Mucosa of rectum (tissue), 2 donors: ENCODE measurements at regions not wholly inside any gene's neighbourhood (a gene's known extent, or its start where the extent isn't known, plus 50 kb on each side); places are given as distances from the start of the nearest gene placed in this dataset.
"Not testable (repeated sequence)": the region's sequence is repeated elsewhere in the genome, so short reads cannot be mapped to it uniquely, and the experiment has no call there.

Experiments used
- H3K27ac ChIP-seq, 2 donors: one replicate each; pipeline ENCODE4 v1.7.0; 2013; ENCODE audit warnings: inconsistent platforms in 2 of 2, low read depth in 2 of 2, low read length in 2 of 2
- H3K27me3 ChIP-seq, 2 donors: one replicate each; pipeline ENCODE4 v1.7.0; 2013; ENCODE audit warnings: low read length in 2 of 2; ENCODE audit not compliant: control insufficient read depth in 2 of 2, insufficient read depth in 2 of 2
- H3K36me3 ChIP-seq, 2 donors: one replicate each; pipeline ENCODE4 v1.7.0; 2013; ENCODE audit warnings: low read length in 2 of 2; ENCODE audit not compliant: control insufficient read depth in 2 of 2, insufficient read depth in 2 of 2
- H3K4me1 ChIP-seq, 2 donors: one replicate each; pipeline ENCODE4 v1.7.0; 2013; ENCODE audit warnings: low read length in 2 of 2, mild to moderate bottlenecking in 1 of 2; ENCODE audit not compliant: control insufficient read depth in 2 of 2, insufficient read depth in 2 of 2
- H3K4me3 ChIP-seq, 2 donors: one replicate each; pipeline ENCODE4 v1.7.0; 2013; ENCODE audit warnings: low read length in 2 of 2
- H3K9ac ChIP-seq, 2 donors: one replicate each; pipeline ENCODE4 v1.7.0; 2013; ENCODE audit warnings: low read length in 2 of 2, low read depth in 1 of 2, mild to moderate bottlenecking in 1 of 2
- H3K9me3 ChIP-seq, 2 donors: one replicate each; pipeline ENCODE4 v1.7.0; 2013; ENCODE audit warnings: low read length in 2 of 2; ENCODE audit not compliant: control insufficient read depth in 2 of 2
- donor health status: healthy.
- donor health status: Normal muscosa, but diverticular disease.

DNA sequence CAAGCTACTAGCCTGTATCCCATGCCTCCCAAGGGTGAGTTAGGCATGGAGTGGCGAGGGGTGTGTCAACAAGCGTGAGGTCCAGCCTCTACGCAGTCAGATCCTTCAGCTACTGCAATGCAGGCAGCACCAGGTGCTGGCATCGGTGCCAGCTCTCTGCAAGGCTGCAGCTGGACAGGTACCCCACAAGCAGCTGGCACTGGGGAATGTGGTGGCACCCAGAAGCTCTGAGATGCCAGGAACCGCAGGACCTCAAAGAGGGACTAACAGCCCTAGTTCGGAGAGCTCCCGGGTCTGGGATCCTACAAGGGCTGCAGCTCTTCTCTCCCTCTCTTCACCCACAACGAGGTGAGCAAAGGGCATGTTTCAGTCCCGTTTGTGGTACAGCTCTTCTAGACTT lies 974.5 kb downstream of the LTN1 start:
- Histone ChIP-seq H3K4me1 (no peaks in the 10 kb centered on the region), H3K27me3 (no peaks in the 10 kb centered on the region), H3K27ac (no peak overlapping the region), H3K9ac (no peak overlapping the region), H3K36me3 (no peaks in the 10 kb centered on the region), H3K4me3 (no peak overlapping the region), H3K9me3 (no peaks in the 10 kb centered on the region)

- Histone ChIP-seq H3K4me1 (no peaks in the 10 kb centered on the region), H3K27ac (no peak overlapping the region), H3K27me3 (no peaks in the 10 kb centered on the region), H3K9ac (no peak overlapping the region), H3K4me3 (no peak overlapping the region), H3K36me3 (no peaks in the 10 kb centered on the region), H3K9me3 (no peaks in the 10 kb centered on the region)
These were observed 976.1 kb downstream of the LTN1 start for GRCh38 chr21:28016571-28016970.

DNA sequence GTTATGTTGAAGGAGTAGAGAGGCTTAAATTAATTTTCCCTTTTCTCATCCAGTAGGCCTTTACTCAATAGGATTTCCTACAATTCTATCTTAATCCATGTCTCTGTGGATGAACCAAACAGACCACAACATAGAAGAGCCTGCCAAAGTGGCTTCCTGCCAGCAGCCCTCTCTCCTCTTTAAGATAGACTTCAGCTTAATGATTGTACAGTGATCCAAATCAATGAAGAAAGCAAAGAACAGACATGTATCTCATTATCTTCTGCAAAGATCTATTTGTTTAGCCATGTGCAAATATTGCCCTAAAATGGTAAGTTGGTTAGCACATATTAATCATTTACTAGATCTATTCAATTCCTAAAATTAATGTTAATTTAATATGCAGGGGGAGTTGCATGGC lies 979.6 kb downstream of the LTN1 start:
- H3K27ac ChIP-seq, H3K9ac ChIP-seq, H3K4me3 ChIP-seq, H3K36me3 ChIP-seq, H3K4me1 ChIP-seq, H3K27me3 ChIP-seq, H3K9me3 ChIP-seq: not testable (repeated sequence)

DNA sequence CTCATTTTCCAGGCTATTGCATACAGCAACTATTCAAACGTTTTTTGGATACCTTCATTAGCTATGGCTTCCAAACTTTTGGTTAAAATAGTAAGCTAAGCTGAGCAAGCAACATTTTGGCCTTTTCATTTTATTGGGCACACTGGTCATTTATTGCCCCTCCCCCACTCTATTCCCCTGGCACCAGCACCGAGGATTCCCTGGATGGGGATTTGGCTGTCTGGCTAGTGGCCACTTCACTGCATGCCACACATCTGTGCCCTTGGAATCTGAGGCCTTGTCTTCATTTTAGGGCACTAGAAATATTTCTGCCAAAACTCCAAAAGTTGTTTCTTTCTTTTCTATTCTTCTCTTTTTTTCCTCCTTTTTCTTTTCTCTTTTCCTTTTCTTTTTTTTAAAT lies 980.7 kb downstream of the LTN1 start:
- not testable (repeated sequence) for H3K4me1 ChIP-seq, H3K36me3 ChIP-seq, H3K27ac ChIP-seq, H3K4me3 ChIP-seq, H3K27me3 ChIP-seq, H3K9ac ChIP-seq, H3K9me3 ChIP-seq

GRCh38 chr21:28008245-28008644 lies 984.4 kb downstream of the LTN1 start:
- H3K9ac ChIP-seq, H3K27me3 ChIP-seq, H3K4me1 ChIP-seq: not testable (repeated sequence)

DNA sequence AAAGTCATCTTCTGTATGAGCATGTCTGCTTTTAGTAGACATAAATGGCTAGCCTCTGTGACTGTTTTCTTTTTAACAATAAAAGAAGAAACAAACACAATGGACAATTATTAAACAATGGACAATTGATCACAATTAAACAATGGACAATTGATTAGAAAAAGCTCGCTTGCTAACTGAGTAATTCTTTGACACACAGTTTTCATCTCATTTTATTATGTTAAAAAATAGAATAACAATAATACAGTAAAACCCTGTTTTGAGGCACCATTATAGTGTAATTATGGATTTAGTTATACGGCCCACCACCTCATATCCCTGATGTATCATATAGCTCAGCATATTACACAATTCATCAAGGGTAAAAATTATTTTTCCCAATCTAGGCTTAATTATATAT lies 989.0 kb downstream of the LTN1 start:
- H3K9me3 ChIP-seq, H3K27me3 ChIP-seq, H3K4me3 ChIP-seq, H3K27ac ChIP-seq, H3K9ac ChIP-seq, H3K36me3 ChIP-seq, H3K4me1 ChIP-seq: not testable (repeated sequence)

More at GRCh38 chr21:28008245-28008644, 984.4 kb downstream of the LTN1 start:
- not testable (repeated sequence) for H3K9me3 ChIP-seq, H3K27ac ChIP-seq, H3K4me3 ChIP-seq, H3K36me3 ChIP-seq

DNA sequence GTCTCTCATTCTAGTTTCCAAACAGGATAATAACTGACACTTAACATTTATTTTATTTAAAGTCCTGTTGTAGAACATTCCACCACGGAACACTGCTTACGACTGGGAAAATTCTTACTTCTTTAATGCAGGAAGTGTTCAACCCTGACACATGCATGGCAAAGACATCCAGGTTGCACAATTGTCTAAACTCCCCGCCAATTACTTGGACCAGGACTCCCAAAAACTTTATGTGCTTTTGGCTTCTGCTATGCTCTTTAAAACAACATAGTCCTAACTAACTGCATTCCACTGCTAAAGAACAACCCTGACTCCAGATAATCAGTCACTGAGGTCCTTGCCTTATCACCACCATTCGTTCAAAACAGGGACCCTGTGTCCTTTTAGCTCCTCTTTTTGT lies 995.8 kb downstream of the LTN1 start:
- not testable (repeated sequence) for H3K27me3 ChIP-seq, H3K9me3 ChIP-seq, H3K4me1 ChIP-seq, H3K4me3 ChIP-seq, H3K36me3 ChIP-seq, H3K27ac ChIP-seq, H3K9ac ChIP-seq

- not testable (repeated sequence) for H3K27ac ChIP-seq
These were observed 1007.9 kb downstream of the LTN1 start for GRCh38 chr21:27984663-27985325.

DNA sequence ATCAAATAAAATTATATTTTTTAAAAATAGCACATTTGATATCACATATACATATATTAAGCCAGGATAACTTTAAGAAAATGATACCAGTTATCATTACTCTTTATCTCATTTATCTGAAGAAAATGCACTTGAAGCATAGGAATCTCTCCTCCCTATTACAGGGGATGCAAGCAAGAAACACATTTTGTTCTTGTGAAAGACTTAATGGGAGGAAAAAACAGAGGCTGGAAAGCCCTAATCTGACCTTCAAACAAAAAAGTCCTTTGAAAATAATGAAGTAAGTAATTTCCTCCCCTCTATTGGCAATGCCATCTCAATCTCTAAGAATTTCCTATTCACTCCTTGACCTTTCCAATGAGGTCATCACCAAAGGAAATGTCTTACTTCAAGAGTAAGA lies 1012.6 kb upstream of the ADAMTS5 start:
- H3K27ac ChIP-seq, H3K36me3 ChIP-seq, H3K4me3 ChIP-seq, H3K27me3 ChIP-seq, H3K9me3 ChIP-seq, H3K4me1 ChIP-seq, H3K9ac ChIP-seq: not testable (repeated sequence)

More at GRCh38 chr21:27984663-27985325, 1007.9 kb downstream of the LTN1 start:
- H3K9me3 ChIP-seq, H3K9ac ChIP-seq, H3K4me1 ChIP-seq, H3K4me3 ChIP-seq, H3K36me3 ChIP-seq, H3K27me3 ChIP-seq: not testable (repeated sequence)

DNA sequence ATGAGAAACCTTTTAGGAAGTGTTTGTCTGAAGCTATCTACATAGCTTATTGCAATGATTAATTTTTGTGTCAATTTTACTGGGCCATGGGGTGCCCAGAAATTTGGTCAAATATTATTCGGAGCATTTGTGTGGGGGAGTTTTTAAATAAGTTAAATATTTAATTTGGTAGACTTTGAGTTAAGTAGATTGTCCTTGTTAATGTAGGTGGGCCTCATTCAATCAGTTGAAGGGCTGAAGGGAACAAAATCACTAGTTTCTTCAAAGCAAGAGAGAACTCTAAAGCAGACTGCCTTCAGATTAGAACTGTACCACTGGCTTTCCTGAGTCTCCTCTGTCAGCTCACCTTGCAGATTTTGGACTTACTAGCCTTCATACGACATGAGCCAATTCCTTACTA lies 1008.6 kb upstream of the ADAMTS5 start:
- H3K4me1 ChIP-seq: no peaks in the 10 kb centered on the region
- H3K9ac ChIP-seq: no peak overlapping the region
- no peaks in the 10 kb centered on the region for H3K27me3 ChIP-seq
- H3K9me3 ChIP-seq: no peaks in the 10 kb centered on the region
- H3K36me3 ChIP-seq: no peaks in the 10 kb centered on the region
- H3K27ac ChIP-seq: no peak overlapping the region
- no peak overlapping the region for H3K4me3 ChIP-seq

- not testable (repeated sequence) for H3K27me3 ChIP-seq, H3K9ac ChIP-seq, H3K36me3 ChIP-seq, H3K4me1 ChIP-seq, H3K27ac ChIP-seq, H3K4me3 ChIP-seq, H3K9me3 ChIP-seq
These were observed 1007.3 kb upstream of the ADAMTS5 start for GRCh38 chr21:27974152-27974551.
